NB4 (cell line): ENCODE measurements at regions not wholly inside any gene's neighbourhood (a gene's known extent, or its start where the extent isn't known, plus 50 kb on each side); places are given as distances from the start of the nearest gene placed in this dataset.
"Not testable (repeated sequence)": the region's sequence is repeated elsewhere in the genome, so short reads cannot be mapped to it uniquely, and the experiment has no call there.

ENCODE experiments used
- CTCF ChIP-seq: IDR thresholded peaks from one replicate; pipeline ENCODE4 v1.5.1; 2012; ENCODE audit warnings: low read depth, low read length
- POLR2A ChIP-seq: IDR thresholded peaks from 2 replicates; pipeline ENCODE4 v1.6.1; 2011; ENCODE audit warnings: mild to moderate bottlenecking; ENCODE audit not compliant: insufficient read length; ENCODE audit errors: extremely low read depth

- TF ChIP-seq CTCF, POLR2A: not testable (repeated sequence)
Measured at GRCh38 chr5:99410386-99410785, 481.6 kb upstream of the CHD1 start.
